Upper lobe of left lung (tissue), 6 donors: ENCODE measurements at regions not wholly inside any gene's neighbourhood (a gene's known extent, or its start where the extent isn't known, plus 50 kb on each side); places are given as distances from the start of the nearest gene placed in this dataset.
A peak's percentile ranks its signal among the peaks of the same experiment; 100 is the strongest.

Experiments
- ATAC-seq, 2 donors: fragments of 200-7000 bp; cut with Tn5 transposase; one replicate each; pipeline ENCODE4 v1.9.1; 2022; ENCODE audit warnings: mild to moderate bottlenecking in 2 of 2, moderate library complexity in 2 of 2; ENCODE audit not compliant: low FRiP score in 2 of 2
- DNase-seq, 2 donors: peaks; one replicate each; pipeline ENCODE4 v3.0.0-alpha.2; 2019 to 2020
- H3K27ac ChIP-seq, 4 donors: fragments of 200-600 bp; sonication (generic); one replicate each; pipeline ENCODE4 v1.5.1; 2016 to 2019
- H3K27me3 ChIP-seq, 4 donors: fragments of 200-600 bp; sonication (generic); one replicate each; pipeline ENCODE4 v1.5.1; 2017 to 2019
- H3K36me3 ChIP-seq, 4 donors: fragments of 200-600 bp; sonication (generic); one replicate each; pipeline ENCODE4 v1.5.1; 2016 to 2019
- H3K4me1 ChIP-seq, 4 donors: fragments of 200-600 bp; sonication (generic); one replicate each; pipeline ENCODE4 v1.5.1; 2018 to 2019
- H3K4me3 ChIP-seq, 4 donors: fragments of 200-600 bp; sonication (generic); one replicate each; pipeline ENCODE4 v1.5.1; 2017 to 2019; ENCODE audit warnings: mild to moderate bottlenecking in 2 of 4, moderate library complexity in 1 of 4
- H3K9me3 ChIP-seq, 4 donors: fragments of 200-600 bp; sonication (generic); one replicate each; pipeline ENCODE4 v1.5.1; 2018 to 2019
- CTCF ChIP-seq, 6 experiments: fragments of 450-650 bp in 4 of 6; fragments of 200-600 bp in 2 of 6; sonication (generic) in 2 of 6; IDR thresholded peaks; one replicate each; pipeline ENCODE4 v1.5.1; 2016 to 2019; ENCODE audit warnings: antibody characterized with exemption in 6 of 6
- EP300 ChIP-seq, 4 donors: sonication (generic); formaldehyde crosslinking; IDR thresholded peaks; one replicate each; pipeline ENCODE4 v1.5.1; 2017; ENCODE audit warnings: antibody characterized with exemption in 4 of 4, control low read depth in 2 of 4
- POLR2A ChIP-seq, 4 donors: fragments of 450-650 bp; IDR thresholded peaks; one replicate each; pipeline ENCODE4 v1.5.1; 2016 to 2017; ENCODE audit warnings: antibody characterized with exemption in 4 of 4, mild to moderate bottlenecking in 2 of 4
- POLR2AphosphoS5 ChIP-seq, 2 donors: sonication (generic); formaldehyde crosslinking; IDR thresholded peaks; one replicate each; pipeline ENCODE4 v1.5.1; 2017; ENCODE audit warnings: antibody characterized with exemption in 2 of 2
- WGBS, 2 donors: methylation state at CpG; one replicate each; pipeline ENCODE4 v1.1.5; 2017 to 2018; 5-methylcytosine and 5-hydroxymethylcytosine counted together
- donor health status: DM: no; HTN: no; CAD: no; lungs with moderate emphysema.
- donor health status: DM: no; HTN: yes; CAD: no; lungs with severe emphysema.

- Histone ChIP-seq H3K9me3 (no peaks in the 10 kb centered on the region), H3K27me3 (no peaks in the 10 kb centered on the region), H3K27ac (no peak overlapping the region), H3K4me1 (no peaks in the 10 kb centered on the region), H3K4me3 (no peak overlapping the region), H3K36me3 (no peaks in the 10 kb centered on the region)
- ATAC-seq (no peak), DNase-seq (no peak)
- 45 to 52% methylated on average over 1 of the region's 1 CpG for WGBS, 2 donors
- no peak for TF ChIP-seq EP300 (IDR thresholded peaks at IDR 0.05)
- no peak for TF ChIP-seq POLR2A (IDR thresholded peaks at IDR 0.05)
- no peak for TF ChIP-seq CTCF (IDR thresholded peaks at IDR 0.05)
- TF ChIP-seq POLR2AphosphoS5 (IDR thresholded peaks at IDR 0.05), result no peak
Observed at GRCh38 chr5:125181159-125181558, 434.7 kb upstream of the ZNF608 start.

DNA sequence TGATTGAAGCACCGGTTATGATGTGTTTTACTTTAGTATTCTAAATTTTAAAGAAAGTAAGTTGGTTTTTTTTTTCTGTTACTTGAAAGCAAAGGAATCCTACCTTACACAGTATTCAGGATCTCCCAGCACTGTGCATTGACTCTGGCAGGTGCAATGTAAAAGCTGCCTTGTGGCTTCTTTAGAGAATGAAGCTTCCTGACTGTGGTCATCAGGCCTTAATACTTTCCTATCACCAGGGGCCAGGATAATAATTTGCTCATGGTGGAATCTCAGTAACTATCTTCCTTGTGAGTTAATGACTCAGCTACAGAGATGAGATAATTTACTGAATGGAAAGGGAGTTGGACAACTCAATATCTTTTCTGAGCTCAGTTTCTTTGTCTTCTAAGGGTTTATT is 435.5 kb upstream of the ZNF608 start:
- H3K4me1 ChIP-seq, result no peaks in the 10 kb centered on the region
- H3K27me3 ChIP-seq, result no peaks in the 10 kb centered on the region
- WGBS, 2 donors, result 90 to 100% methylated on average over 1 of the region's 1 CpG
- H3K9me3 ChIP-seq, result no peaks in the 10 kb centered on the region
- no peak overlapping the region for H3K27ac ChIP-seq
- no peaks in the 10 kb centered on the region for H3K36me3 ChIP-seq
- ATAC-seq (no peak), DNase-seq (no peak)
- TF ChIP-seq EP300 (IDR thresholded peaks at IDR 0.05), result no peak
- H3K4me3 ChIP-seq, result no peak overlapping the region

- Histone ChIP-seq H3K4me3 (no peak overlapping the region), H3K36me3 (no peaks in the 10 kb centered on the region), H3K4me1 (no peaks in the 10 kb centered on the region), H3K27me3 (no peaks in the 10 kb centered on the region), H3K27ac (no peak overlapping the region), H3K9me3 (no peaks in the 10 kb centered on the region)
- no peak for TF ChIP-seq CTCF (IDR thresholded peaks at IDR 0.05)
- no peak for TF ChIP-seq EP300 (IDR thresholded peaks at IDR 0.05)
- TF ChIP-seq POLR2A (IDR thresholded peaks at IDR 0.05), result no peak
- TF ChIP-seq POLR2AphosphoS5 (IDR thresholded peaks at IDR 0.05), result no peak
- DNase-seq (no peak), ATAC-seq (peak in 1 of 2 donors; percentile 16)
- WGBS, 2 donors, result 100% methylated on average over 1 of the region's 1 CpG; no CpG with 5 or more reads in 1 of the 2 donors
Observed at GRCh38 chr5:125185740-125186139, 439.3 kb upstream of the ZNF608 start.

- no peaks in the 10 kb centered on the region for H3K27me3 ChIP-seq
- 83 to 85% methylated on average over 4 of the region's 4 CpGs for WGBS, 2 donors
- no peaks in the 10 kb centered on the region for H3K36me3 ChIP-seq
Observed at GRCh38 chr5:125186911-125187375, 440.5 kb upstream of the ZNF608 start.

GRCh38 chr5:125189531-125189941 is 443.1 kb upstream of the ZNF608 start:
- DNase-seq (no peak), ATAC-seq (no peak)
- no peaks in the 10 kb centered on the region for H3K36me3 ChIP-seq
- H3K9me3 ChIP-seq, result no peaks in the 10 kb centered on the region
- H3K27ac ChIP-seq, result no peak overlapping the region
- no peak overlapping the region for H3K4me3 ChIP-seq
- no peaks in the 10 kb centered on the region for H3K27me3 ChIP-seq
- H3K4me1 ChIP-seq, result no peaks in the 10 kb centered on the region
- WGBS, 2 donors, result 71 to 93% methylated on average over 1 of the region's 1 CpG
- no peak for TF ChIP-seq CTCF (IDR thresholded peaks at IDR 0.05)
- TF ChIP-seq EP300 (IDR thresholded peaks at IDR 0.05), result no peak
- TF ChIP-seq POLR2A (IDR thresholded peaks at IDR 0.05), result no peak
- no peak for TF ChIP-seq POLR2AphosphoS5 (IDR thresholded peaks at IDR 0.05)

More at GRCh38 chr5:125186911-125187375, 440.5 kb upstream of the ZNF608 start:
- DNase-seq (no peak), ATAC-seq (no peak)
- H3K27ac ChIP-seq, result no peak overlapping the region
- H3K4me3 ChIP-seq, result no peak overlapping the region
- no peaks in the 10 kb centered on the region for H3K4me1 ChIP-seq
- TF ChIP-seq POLR2AphosphoS5 (IDR thresholded peaks at IDR 0.05) (no peak), CTCF (IDR thresholded peaks at IDR 0.05) (no peak), EP300 (IDR thresholded peaks at IDR 0.05) (no peak), POLR2A (IDR thresholded peaks at IDR 0.05) (no peak)
- H3K9me3 ChIP-seq, result no peaks in the 10 kb centered on the region
